ENCODE measurements at regions not wholly inside any gene's neighbourhood (a gene's known extent, or its start where the extent isn't known, plus 50 kb on each side); places are given as distances from the start of the nearest gene placed in this dataset.

- TF ChIP-seq ZNF274 (IDR thresholded peaks at IDR 0.05; ENCODE audit: borderline replicate concordance, low read depth, low read length) (no peak), CTCF (IDR thresholded peaks at IDR 0.05 in 2 of 3, conservative IDR thresholded peaks at IDR 0.05 in 1 of 3; ENCODE audit: insufficient read depth in 2 of 3, low read depth in 1 of 3, low read length in 3 of 3) (no peak), ZNF740 (CRISPR knock-in tag; IDR thresholded peaks at IDR 0.05) (no peak), ZNF740 (tag; IDR thresholded peaks at IDR 0.05) (no peak), ZNF766 (CRISPR knock-in tag; conservative IDR thresholded peaks at IDR 0.05) (no peak), POLR2AphosphoS5 (IDR thresholded peaks at IDR 0.05; ENCODE audit: control insufficient read depth, insufficient read depth, low read depth, low read length) (no peak), DLX4 (CRISPR knock-in tag; IDR thresholded peaks at IDR 0.05) (no peak), RBFOX2 (IDR thresholded peaks at IDR 0.05; ENCODE audit: low read depth, low read length) (no peak), CBX1 (IDR thresholded peaks at IDR 0.05; ENCODE audit: low read depth) (no peak), TCF7L2 (IDR thresholded peaks at IDR 0.05; ENCODE audit: low read depth, low read length) (no peak), STAG1 (CRISPR knock-in tag; IDR thresholded peaks at IDR 0.05; ENCODE audit: borderline replicate concordance) (no peak), RAD21 (CRISPR knock-in tag; conservative IDR thresholded peaks at IDR 0.05 in 1 of 2, IDR thresholded peaks at IDR 0.05 in 1 of 2) (no peak), REST (IDR thresholded peaks at IDR 0.05; ENCODE audit: borderline replicate concordance) (no peak), REST (CRISPR knock-in tag; IDR thresholded peaks at IDR 0.05; ENCODE audit: low read depth) (no peak), CREB3 (tag; conservative IDR thresholded peaks at IDR 0.05; ENCODE audit: low read depth) (0 out of 2 replicates have a peak, but pooled peaks have one; percentile 46), CEBPB (tag; IDR thresholded peaks at IDR 0.05) (no peak)
These were observed 319.8 kb downstream of the RND3 start for GRCh38 chr2:150167711-150168110.

All from K562 (cell line).